ENCODE measurements at regions not wholly inside any gene's neighbourhood (a gene's known extent, or its start where the extent isn't known, plus 50 kb on each side); places are given as distances from the start of the nearest gene placed in this dataset.

DNA sequence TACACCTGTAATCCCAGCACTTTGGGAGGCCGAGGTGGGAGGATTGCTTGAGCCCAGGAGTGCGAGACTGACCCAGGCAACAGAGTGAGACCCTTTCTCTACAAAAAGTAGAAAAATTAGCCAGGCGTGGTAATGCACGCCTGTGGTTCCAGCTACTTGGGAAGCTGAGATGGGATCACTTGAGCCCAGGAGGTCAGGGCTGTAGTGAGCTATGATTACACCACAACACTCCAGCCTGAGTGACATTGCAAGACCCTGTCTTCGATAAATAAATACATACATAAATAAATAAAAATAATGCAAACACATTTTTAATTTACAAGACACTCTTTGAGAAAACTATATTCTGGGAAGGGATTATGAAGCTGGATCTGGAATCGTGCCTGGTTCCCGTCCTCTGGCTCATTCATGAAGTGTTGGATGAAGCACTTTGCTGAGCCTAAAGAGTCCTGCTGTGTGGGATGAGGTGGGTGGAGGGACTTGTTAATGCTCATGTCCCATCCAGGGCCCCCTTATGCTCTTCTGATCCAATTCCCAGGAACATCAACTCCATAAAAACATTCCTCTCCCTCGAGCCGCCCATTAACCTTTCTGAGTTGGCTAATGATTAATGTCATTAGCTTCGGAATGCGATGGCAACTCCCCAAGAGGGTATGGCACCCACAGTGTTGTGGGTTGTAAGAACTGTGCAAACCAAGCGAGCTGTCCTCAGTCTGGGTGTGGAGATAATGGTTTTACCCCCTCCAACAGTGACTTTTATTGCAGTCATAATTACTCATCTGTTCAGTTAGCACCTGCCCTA is 236.3 kb downstream of the BAMBI start:
- H3K4me2 ChIP-seq (ENCODE audit: insufficient read depth, low read length), result no peak overlapping the region
- no peak overlapping the region for H3K9ac ChIP-seq (ENCODE audit: insufficient read depth in 1 of 2, low read depth in 2 of 2, low read length in 2 of 2)
- no peaks in the 10 kb centered on the region; the same call in 2 of the 3 replicates for H3K36me3 ChIP-seq (ENCODE audit: control insufficient read depth, insufficient read depth, low read length)
- intact Hi-C loops (cut with micrococcal nuclease) (no loop called here), in situ Hi-C loops (cut with MboI) (no loop called here)
- no peaks in the 10 kb centered on the region for H3K79me2 ChIP-seq (ENCODE audit: control insufficient read depth, insufficient read depth, low read length)
- ATAC-seq (no peak), DNase-seq (ENCODE audit: extremely low read depth in 1 of 4, low spot score in 3 of 4) (no peak), FAIRE-seq (no peak)
- no peaks in the 10 kb centered on the region for H3K9me1 ChIP-seq (ENCODE audit: control insufficient read depth, insufficient read depth, low read length)
- H3K9me3 ChIP-seq (replicated peaks; ENCODE audit: control insufficient read depth, insufficient read depth, low read depth, low read length), result no peaks in the 10 kb centered on the region
- BruUV-seq (replicated peaks), result no TSS peak
- POLR2A ChIA-PET, result no interaction called here
- H3K4me3 ChIP-seq, result no peak overlapping the region
- 54% methylated on average over 12 of the region's 12 CpGs for WGBS (ENCODE audit: insufficient coverage, low coverage, missing lambda C conversion rate)
- no peak overlapping the region; the same call in 1 of the 2 replicates for H2AFZ ChIP-seq (ENCODE audit: low read depth, low read length)
- no peak overlapping the region for H3K27ac ChIP-seq (ENCODE audit: extremely low read depth, low read depth, low read length)
- no peaks in the 10 kb centered on the region for H3K27me3 ChIP-seq (ENCODE audit: control insufficient read depth in 2 of 2, insufficient read depth in 2 of 2, low read length in 2 of 2)
- CTCF ChIA-PET (ENCODE audit: low intra/inter-chr PET ratio), result no interaction called here
- H3K4me1 ChIP-seq (replicated peaks in 1 of 2; ENCODE audit: control insufficient read depth in 2 of 2, insufficient read depth in 2 of 2, low read length in 2 of 2), result no peaks in the 10 kb centered on the region; a peak in 1 of 5 replicates
- H4K20me1 ChIP-seq (replicated peaks; ENCODE audit: control insufficient read depth, insufficient read depth, low read length), result no peaks in the 10 kb centered on the region
- no peak for TF ChIP-seq PCBP1 (IDR thresholded peaks at IDR 0.05; ENCODE audit: low read depth, low read length, poor library complexity, severe bottlenecking)
- no peak for TF ChIP-seq YBX1 (IDR thresholded peaks at IDR 0.05)
- TF ChIP-seq TCF3 (CRISPR knock-in tag; IDR thresholded peaks at IDR 0.05), result no peak
- TF ChIP-seq STAG1 (CRISPR knock-in tag; IDR thresholded peaks at IDR 0.05; ENCODE audit: borderline replicate concordance), result no peak
- TF ChIP-seq CREM (IDR thresholded peaks at IDR 0.05; ENCODE audit: low read depth), result no peak
- no peak for TF ChIP-seq ZNF3 (CRISPR knock-in tag; IDR thresholded peaks at IDR 0.05)
- TF ChIP-seq ZNF324 (CRISPR knock-in tag; IDR thresholded peaks at IDR 0.05), result no peak
- no peak for TF ChIP-seq ZNF76 (CRISPR knock-in tag; IDR thresholded peaks at IDR 0.05; ENCODE audit: borderline replicate concordance)
- no peak for TF ChIP-seq CXXC5 (CRISPR knock-in tag; IDR thresholded peaks at IDR 0.05)
- TF ChIP-seq GTF2F1 (IDR thresholded peaks at IDR 0.05; ENCODE audit: low read depth, low read length), result no peak
- TF ChIP-seq, protein P1, sequence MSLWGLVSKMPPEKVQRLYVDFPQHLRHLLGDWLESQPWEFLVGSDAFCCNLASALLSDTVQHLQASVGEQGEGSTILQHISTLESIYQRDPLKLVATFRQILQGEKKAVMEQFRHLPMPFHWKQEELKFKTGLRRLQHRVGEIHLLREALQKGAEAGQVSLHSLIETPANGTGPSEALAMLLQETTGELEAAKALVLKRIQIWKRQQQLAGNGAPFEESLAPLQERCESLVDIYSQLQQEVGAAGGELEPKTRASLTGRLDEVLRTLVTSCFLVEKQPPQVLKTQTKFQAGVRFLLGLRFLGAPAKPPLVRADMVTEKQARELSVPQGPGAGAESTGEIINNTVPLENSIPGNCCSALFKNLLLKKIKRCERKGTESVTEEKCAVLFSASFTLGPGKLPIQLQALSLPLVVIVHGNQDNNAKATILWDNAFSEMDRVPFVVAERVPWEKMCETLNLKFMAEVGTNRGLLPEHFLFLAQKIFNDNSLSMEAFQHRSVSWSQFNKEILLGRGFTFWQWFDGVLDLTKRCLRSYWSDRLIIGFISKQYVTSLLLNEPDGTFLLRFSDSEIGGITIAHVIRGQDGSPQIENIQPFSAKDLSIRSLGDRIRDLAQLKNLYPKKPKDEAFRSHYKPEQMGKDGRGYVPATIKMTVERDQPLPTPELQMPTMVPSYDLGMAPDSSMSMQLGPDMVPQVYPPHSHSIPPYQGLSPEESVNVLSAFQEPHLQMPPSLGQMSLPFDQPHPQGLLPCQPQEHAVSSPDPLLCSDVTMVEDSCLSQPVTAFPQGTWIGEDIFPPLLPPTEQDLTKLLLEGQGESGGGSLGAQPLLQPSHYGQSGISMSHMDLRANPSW (CRISPR knock-in tag; IDR thresholded peaks at IDR 0.05), result no peak
- TF ChIP-seq, protein P2, sequence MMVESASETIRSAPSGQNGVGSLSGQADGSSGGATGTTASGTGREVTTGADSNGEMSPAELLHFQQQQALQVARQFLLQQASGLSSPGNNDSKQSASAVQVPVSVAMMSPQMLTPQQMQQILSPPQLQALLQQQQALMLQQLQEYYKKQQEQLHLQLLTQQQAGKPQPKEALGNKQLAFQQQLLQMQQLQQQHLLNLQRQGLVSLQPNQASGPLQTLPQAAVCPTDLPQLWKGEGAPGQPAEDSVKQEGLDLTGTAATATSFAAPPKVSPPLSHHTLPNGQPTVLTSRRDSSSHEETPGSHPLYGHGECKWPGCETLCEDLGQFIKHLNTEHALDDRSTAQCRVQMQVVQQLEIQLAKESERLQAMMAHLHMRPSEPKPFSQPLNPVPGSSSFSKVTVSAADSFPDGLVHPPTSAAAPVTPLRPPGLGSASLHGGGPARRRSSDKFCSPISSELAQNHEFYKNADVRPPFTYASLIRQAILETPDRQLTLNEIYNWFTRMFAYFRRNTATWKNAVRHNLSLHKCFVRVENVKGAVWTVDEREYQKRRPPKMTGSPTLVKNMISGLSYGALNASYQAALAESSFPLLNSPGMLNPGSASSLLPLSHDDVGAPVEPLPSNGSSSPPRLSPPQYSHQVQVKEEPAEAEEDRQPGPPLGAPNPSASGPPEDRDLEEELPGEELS (CRISPR knock-in tag; IDR thresholded peaks at IDR 0.05; ENCODE audit: borderline replicate concordance), result no peak
- no peak for TF ChIP-seq MAFG (tag; conservative IDR thresholded peaks at IDR 0.05)
